ENCODE measurements at regions not wholly inside any gene's neighbourhood (a gene's known extent, or its start where the extent isn't known, plus 50 kb on each side); places are given as distances from the start of the nearest gene placed in this dataset.

DNA sequence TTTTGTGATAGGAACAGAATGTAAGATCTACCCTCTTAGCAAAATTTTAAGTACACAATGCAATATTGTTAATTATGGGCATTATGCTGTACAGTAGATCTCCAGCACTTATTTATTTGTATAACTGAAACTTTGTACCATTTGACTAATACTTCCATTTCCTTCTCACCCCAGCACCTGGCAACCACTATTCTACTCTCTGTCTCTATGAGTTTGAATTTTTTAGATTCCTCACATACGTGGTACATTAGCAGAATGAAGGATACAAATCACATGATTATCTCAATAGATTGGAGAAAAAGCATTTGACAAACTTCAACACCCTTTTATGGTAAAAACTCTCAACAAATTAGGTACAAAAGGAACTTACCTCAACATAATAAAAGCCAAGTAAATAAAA lies 90.3 kb upstream of the DLX6 start:
- Histone ChIP-seq H4K20me1 (ENCODE audit: insufficient read depth, low read length) (no peaks in the 10 kb centered on the region), H2AFZ (replicated peaks; ENCODE audit: low read length, poor library complexity) (no peak overlapping the region), H3K36me3 (ENCODE audit: control insufficient read depth, insufficient read depth, low read length) (no peaks in the 10 kb centered on the region), H3K4me3 (ENCODE audit: insufficient read depth, low read depth, low read length) (no peak overlapping the region), H4K91ac (ENCODE audit: insufficient read depth, low read depth, low read length) (no peak overlapping the region), H3K4ac (ENCODE audit: low read depth, low read length) (no peak overlapping the region), H2BK15ac (ENCODE audit: low read depth, low read length) (no peak overlapping the region), H3K4me1 (ENCODE audit: control insufficient read depth, insufficient read depth, low read length) (no peaks in the 10 kb centered on the region), H3K27me3 (ENCODE audit: control insufficient read depth, insufficient read depth, low read length) (no peaks in the 10 kb centered on the region), H2AK5ac (ENCODE audit: low read depth, low read length) (no peak overlapping the region), H2BK120ac (ENCODE audit: low read depth, low read length) (no peak overlapping the region), H3K4me2 (ENCODE audit: low read depth, low read length) (no peak overlapping the region), H3K9me1 (ENCODE audit: insufficient read depth, low read length) (no peaks in the 10 kb centered on the region), H2AK9ac (replicated peaks; ENCODE audit: low read depth, low read length, poor library complexity) (no peak overlapping the region), H3K56ac (ENCODE audit: extremely low read depth, insufficient read depth, low read length) (no peak overlapping the region), H3K23ac (ENCODE audit: low read depth, low read length) (no peak overlapping the region), H3K18ac (ENCODE audit: low read depth, low read length) (no peak overlapping the region), H2BK5ac (ENCODE audit: low read depth, low read length, poor library complexity, severe bottlenecking) (no peak overlapping the region), H4K5ac (ENCODE audit: low read depth, low read length) (no peak overlapping the region), H3K14ac (replicated peaks; ENCODE audit: low read depth, low read length) (no peak overlapping the region), H2BK20ac (ENCODE audit: low read depth, low read length) (no peak overlapping the region), H3K9me3 (ENCODE audit: control insufficient read depth, insufficient read depth, low read length) (no peaks in the 10 kb centered on the region), H3K27ac (ENCODE audit: insufficient read depth, low read length) (no peak overlapping the region), H3K79me1 (ENCODE audit: low read depth in 1 of 2, low read length in 2 of 2) (no peaks in the 10 kb centered on the region), H4K8ac (ENCODE audit: low read depth in 2 of 2, low read length in 2 of 2) (no peak overlapping the region), H3K9ac (ENCODE audit: low read depth, low read length) (no peak overlapping the region)
- intact Hi-C loops (cut with micrococcal nuclease), result no loop called here
- dilution Hi-C loops (cut with HindIII; ENCODE audit: low sequenced_read_pairs, unreplicated experiment), result no loop called here
- TF ChIP-seq CHD1 (IDR thresholded peaks at IDR 0.05; ENCODE audit: low read depth, low read length) (no peak), NFE2L2 (IDR thresholded peaks at IDR 0.05; ENCODE audit: low read depth, low read length) (no peak), FOS (IDR thresholded peaks at IDR 0.05; ENCODE audit: low read depth, low read length) (no peak), MXI1 (IDR thresholded peaks at IDR 0.05; ENCODE audit: borderline replicate concordance, low read depth, low read length) (no peak), SMC3 (IDR thresholded peaks at IDR 0.05; ENCODE audit: low read depth, low read length) (no peak), MAZ (IDR thresholded peaks at IDR 0.05; ENCODE audit: borderline replicate concordance, low read depth, low read length) (no peak), RAD21 (IDR thresholded peaks at IDR 0.05; ENCODE audit: low read length) (no peak), POLR2A (IDR thresholded peaks at IDR 0.05; ENCODE audit: low read depth, low read length) (no peak), BHLHE40 (IDR thresholded peaks at IDR 0.05; ENCODE audit: low read depth, low read length) (no peak), RFX5 (IDR thresholded peaks at IDR 0.05; ENCODE audit: low read depth, low read length) (no peak), MAFK (IDR thresholded peaks at IDR 0.05; ENCODE audit: low read depth, low read length) (no peak), CEBPB (IDR thresholded peaks at IDR 0.05; ENCODE audit: low read depth, low read length) (no peak), RCOR1 (IDR thresholded peaks at IDR 0.05; ENCODE audit: insufficient replicate concordance, low read length) (no peak)
- TF ChIP-seq, protein P1, sequence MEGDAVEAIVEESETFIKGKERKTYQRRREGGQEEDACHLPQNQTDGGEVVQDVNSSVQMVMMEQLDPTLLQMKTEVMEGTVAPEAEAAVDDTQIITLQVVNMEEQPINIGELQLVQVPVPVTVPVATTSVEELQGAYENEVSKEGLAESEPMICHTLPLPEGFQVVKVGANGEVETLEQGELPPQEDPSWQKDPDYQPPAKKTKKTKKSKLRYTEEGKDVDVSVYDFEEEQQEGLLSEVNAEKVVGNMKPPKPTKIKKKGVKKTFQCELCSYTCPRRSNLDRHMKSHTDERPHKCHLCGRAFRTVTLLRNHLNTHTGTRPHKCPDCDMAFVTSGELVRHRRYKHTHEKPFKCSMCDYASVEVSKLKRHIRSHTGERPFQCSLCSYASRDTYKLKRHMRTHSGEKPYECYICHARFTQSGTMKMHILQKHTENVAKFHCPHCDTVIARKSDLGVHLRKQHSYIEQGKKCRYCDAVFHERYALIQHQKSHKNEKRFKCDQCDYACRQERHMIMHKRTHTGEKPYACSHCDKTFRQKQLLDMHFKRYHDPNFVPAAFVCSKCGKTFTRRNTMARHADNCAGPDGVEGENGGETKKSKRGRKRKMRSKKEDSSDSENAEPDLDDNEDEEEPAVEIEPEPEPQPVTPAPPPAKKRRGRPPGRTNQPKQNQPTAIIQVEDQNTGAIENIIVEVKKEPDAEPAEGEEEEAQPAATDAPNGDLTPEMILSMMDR (conservative IDR thresholded peaks at IDR 0.05; ENCODE audit: low read depth, low read length), result no peak
- TF ChIP-seq, protein P2, sequence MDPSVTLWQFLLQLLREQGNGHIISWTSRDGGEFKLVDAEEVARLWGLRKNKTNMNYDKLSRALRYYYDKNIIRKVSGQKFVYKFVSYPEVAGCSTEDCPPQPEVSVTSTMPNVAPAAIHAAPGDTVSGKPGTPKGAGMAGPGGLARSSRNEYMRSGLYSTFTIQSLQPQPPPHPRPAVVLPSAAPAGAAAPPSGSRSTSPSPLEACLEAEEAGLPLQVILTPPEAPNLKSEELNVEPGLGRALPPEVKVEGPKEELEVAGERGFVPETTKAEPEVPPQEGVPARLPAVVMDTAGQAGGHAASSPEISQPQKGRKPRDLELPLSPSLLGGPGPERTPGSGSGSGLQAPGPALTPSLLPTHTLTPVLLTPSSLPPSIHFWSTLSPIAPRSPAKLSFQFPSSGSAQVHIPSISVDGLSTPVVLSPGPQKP (IDR thresholded peaks at IDR 0.05; ENCODE audit: borderline replicate concordance, low read depth, low read length), result no peak
- TF ChIP-seq, protein P3, sequence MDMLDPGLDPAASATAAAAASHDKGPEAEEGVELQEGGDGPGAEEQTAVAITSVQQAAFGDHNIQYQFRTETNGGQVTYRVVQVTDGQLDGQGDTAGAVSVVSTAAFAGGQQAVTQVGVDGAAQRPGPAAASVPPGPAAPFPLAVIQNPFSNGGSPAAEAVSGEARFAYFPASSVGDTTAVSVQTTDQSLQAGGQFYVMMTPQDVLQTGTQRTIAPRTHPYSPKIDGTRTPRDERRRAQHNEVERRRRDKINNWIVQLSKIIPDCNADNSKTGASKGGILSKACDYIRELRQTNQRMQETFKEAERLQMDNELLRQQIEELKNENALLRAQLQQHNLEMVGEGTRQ (IDR thresholded peaks at IDR 0.05; ENCODE audit: low read depth, low read length), result no peak
- CTCF ChIA-PET, result no interaction called here
- no TSS peak for BruUV-seq (replicated peaks)
- in situ Hi-C loops (cut with MboI; ENCODE audit: low sequenced_read_pairs), result no loop called here
- no CpG with 5 or more reads among the region's 1 CpG for WGBS, 2 experiments (ENCODE audit: extremely low coverage in 2 of 2, insufficient read length in 1 of 2)
- no peak for ATAC-seq (ENCODE audit: low read depth)
- no peak for DNase-seq
- POLR2A ChIA-PET (ENCODE audit: unreplicated experiment), result no interaction called here
